IMR-90 (cell line): ENCODE measurements at regions not wholly inside any gene's neighbourhood (a gene's known extent, or its start where the extent isn't known, plus 50 kb on each side); places are given as distances from the start of the nearest gene placed in this dataset.

Source experiments
- ATAC-seq: fragments of 200-7000 bp; cut with Tn5 transposase; 2 replicates; pipeline ENCODE4 v1.9.1; 2020; ENCODE audit warnings: low read depth, mild to moderate bottlenecking, moderate library complexity
- BruUV-seq: library from RNA; stranded (reverse); fragments of 400-500 nt; replicated peaks from 2 replicates; lab custom pipeline; 2021; lab: Mats Ljungman, UMichigan
- CTCF ChIA-PET: fragments of 300-600 bp; formaldehyde crosslinking; extraction: SDS; loops from one replicate; lab custom pipeline; 2021; ENCODE audit warnings: antibody characterized with exemption; lab: Yijun Ruan, JAX
- POLR2A ChIA-PET: fragments of 300-600 bp; sonication (Branson Sonifier 250); formaldehyde crosslinking; loops from one replicate; lab custom pipeline; 2022; ENCODE audit warnings: antibody characterized with exemption; ENCODE audit not compliant: unreplicated experiment; lab: Charles Lee
- DNase-seq: peaks from one replicate; pipeline ENCODE4 v3.0.0; 2013
- H2AFZ ChIP-seq: replicated peaks from 2 replicates; pipeline ENCODE3; 2013; ENCODE audit warnings: low read length, mild to moderate bottlenecking; ENCODE audit not compliant: poor library complexity
- H2AK5ac ChIP-seq: 2 replicates; pipeline ENCODE4 v1.6.1; 2013; ENCODE audit warnings: low read depth, low read length, inconsistent platforms
- H2AK9ac ChIP-seq: replicated peaks from 2 replicates; pipeline ENCODE3; 2013; ENCODE audit warnings: mild to moderate bottlenecking, low read depth, low read length, moderate library complexity; ENCODE audit not compliant: poor library complexity
- H2BK120ac ChIP-seq: 2 replicates; pipeline ENCODE4 v1.6.1; 2013; ENCODE audit warnings: low read depth, low read length, inconsistent platforms
- H2BK15ac ChIP-seq: 3 replicates; pipeline ENCODE4 v1.6.1; 2013; ENCODE audit warnings: low read depth, low read length, inconsistent platforms
- H2BK20ac ChIP-seq: 2 replicates; pipeline ENCODE4 v1.6.1; 2013; ENCODE audit warnings: low read depth, mild to moderate bottlenecking, inconsistent platforms, low read length, moderate library complexity
- H2BK5ac ChIP-seq: 2 replicates; pipeline ENCODE4 v1.6.1; 2013; ENCODE audit warnings: mild to moderate bottlenecking, low read depth, low read length, inconsistent platforms; ENCODE audit not compliant: poor library complexity, severe bottlenecking
- H3K14ac ChIP-seq: replicated peaks from 2 replicates; pipeline ENCODE4 v1.6.1; 2013; ENCODE audit warnings: low read depth, low read length, inconsistent platforms
- H3K18ac ChIP-seq: 2 replicates; pipeline ENCODE4 v1.6.1; 2013; ENCODE audit warnings: low read depth, low read length, control low read depth
- H3K23ac ChIP-seq: 2 replicates; pipeline ENCODE4 v1.6.1; 2013; ENCODE audit warnings: low read depth, low read length, inconsistent platforms
- H3K27ac ChIP-seq: 2 replicates; pipeline ENCODE4 v1.5.1; 2013; ENCODE audit warnings: mild to moderate bottlenecking, control low read depth, low read length; ENCODE audit not compliant: insufficient read depth
- H3K27me3 ChIP-seq: 2 replicates; pipeline ENCODE4 v1.6.1; 2013; ENCODE audit warnings: low read length; ENCODE audit not compliant: control insufficient read depth, insufficient read depth
- H3K36me3 ChIP-seq: 2 replicates; pipeline ENCODE4 v1.6.1; 2013; ENCODE audit warnings: low read length, mixed read lengths; ENCODE audit not compliant: control insufficient read depth, insufficient read depth
- H3K4ac ChIP-seq: 2 replicates; pipeline ENCODE4 v1.6.1; 2013; ENCODE audit warnings: low read depth, low read length, inconsistent platforms
- H3K4me1 ChIP-seq: 2 replicates; pipeline ENCODE4 v1.6.1; 2013; ENCODE audit warnings: low read length, mixed read lengths; ENCODE audit not compliant: control insufficient read depth, insufficient read depth
- H3K4me2 ChIP-seq: 2 replicates; pipeline ENCODE4 v1.6.1; 2013; ENCODE audit warnings: low read depth, mild to moderate bottlenecking, control low read depth, low read length, moderate library complexity
- H3K4me3 ChIP-seq: 2 replicates; pipeline ENCODE4 v1.5.1; 2013; ENCODE audit warnings: low read depth, mild to moderate bottlenecking, control low read depth, low read length, moderate library complexity; ENCODE audit not compliant: insufficient read depth
- H3K56ac ChIP-seq: 2 replicates; pipeline ENCODE4 v1.6.1; 2013; ENCODE audit warnings: low read length, inconsistent platforms; ENCODE audit not compliant: insufficient read depth; ENCODE audit errors: extremely low read depth
- H3K79me1 ChIP-seq, 2 experiments: 2 replicates each; pipeline ENCODE4 v1.6.1; 2013; ENCODE audit warnings: low read length in 2 of 2, inconsistent platforms in 1 of 2, low read depth in 1 of 2
- H3K9ac ChIP-seq: 2 replicates; pipeline ENCODE4 v1.6.1; 2013; ENCODE audit warnings: low read depth, low read length, control low read depth
- H3K9me1 ChIP-seq: 2 replicates; pipeline ENCODE4 v1.6.1; 2013; ENCODE audit warnings: low read length, inconsistent platforms; ENCODE audit not compliant: insufficient read depth
- H3K9me3 ChIP-seq: 2 replicates; pipeline ENCODE4 v1.6.1; 2013; ENCODE audit warnings: low read length; ENCODE audit not compliant: control insufficient read depth, insufficient read depth
- H4K20me1 ChIP-seq: 2 replicates; pipeline ENCODE4 v1.6.1; 2013; ENCODE audit warnings: low read length, inconsistent platforms; ENCODE audit not compliant: insufficient read depth
- H4K5ac ChIP-seq: 2 replicates; pipeline ENCODE4 v1.6.1; 2013; ENCODE audit warnings: mild to moderate bottlenecking, low read depth, low read length, control low read depth
- H4K8ac ChIP-seq, 2 experiments: 2 replicates each; pipeline ENCODE4 v1.6.1; 2013; ENCODE audit warnings: low read depth in 2 of 2, low read length in 2 of 2, control low read depth in 1 of 2, inconsistent platforms in 1 of 2
- H4K91ac ChIP-seq: 2 replicates; pipeline ENCODE4 v1.6.1; 2013; ENCODE audit warnings: low read depth, low read length, inconsistent platforms; ENCODE audit not compliant: insufficient read depth
- BHLHE40 ChIP-seq: fragments of 150-350 bp; IDR thresholded peaks from 2 replicates; pipeline ENCODE4 v1.6.1; 2016; ENCODE audit warnings: mild to moderate bottlenecking, low read depth, low read length
- CEBPB ChIP-seq: IDR thresholded peaks from 2 replicates; pipeline ENCODE4 v1.6.1; 2012; ENCODE audit warnings: low read depth, low read length, improper control_type of control experiment
- CHD1 ChIP-seq: IDR thresholded peaks from 2 replicates; pipeline ENCODE4 v1.6.1; 2012; ENCODE audit warnings: low read depth, low read length, improper control_type of control experiment
- CTCF ChIP-seq: conservative IDR thresholded peaks from 2 replicates; pipeline ENCODE4 v1.5.1; 2012; ENCODE audit warnings: mild to moderate bottlenecking, low read depth, low read length, improper control_type of control experiment
- MXI1 ChIP-seq: IDR thresholded peaks from 2 replicates; pipeline ENCODE4 v1.6.1; 2012; ENCODE audit warnings: low read depth, mild to moderate bottlenecking, low read length, moderate library complexity, borderline replicate concordance
- RCOR1 ChIP-seq: IDR thresholded peaks from 2 replicates; pipeline ENCODE4 v1.6.1; 2012; ENCODE audit warnings: mild to moderate bottlenecking, low read length, improper control_type of control experiment; ENCODE audit not compliant: insufficient replicate concordance
- RFX5 ChIP-seq: IDR thresholded peaks from 2 replicates; pipeline ENCODE4 v1.8.0; 2012; ENCODE audit warnings: low read depth, mild to moderate bottlenecking, low read length, moderate library complexity
- SMC3 ChIP-seq: fragments of 150-350 bp; IDR thresholded peaks from 2 replicates; pipeline ENCODE4 v1.6.1; 2016; ENCODE audit warnings: low read depth, mild to moderate bottlenecking, antibody characterized with exemption, low read length, moderate library complexity
- USF2 ChIP-seq: fragments of 150-350 bp; IDR thresholded peaks from 2 replicates; pipeline ENCODE4 v1.6.1; 2017; ENCODE audit warnings: mild to moderate bottlenecking, antibody characterized with exemption, low read length, low read depth
- WGBS, 2 experiments: methylation state at CpG; one replicate each; pipeline versions ENCODE4 v1.1.5 to v1.1.7; 2013; ENCODE audit warnings: missing lambda C conversion rate in 2 of 2; ENCODE audit not compliant: insufficient read length in 1 of 2; ENCODE audit errors: extremely low coverage in 2 of 2; 5-methylcytosine and 5-hydroxymethylcytosine counted together
- dilution Hi-C: fragments of 300-500 bp; cut with HindIII; formaldehyde crosslinking; loops from one replicate; pipeline ENCODE4 v1.14.3; 2018; ENCODE audit warnings: low sequenced_read_pairs; ENCODE audit not compliant: unreplicated experiment
- in situ Hi-C: fragments of 300-500 bp; cut with MboI; formaldehyde crosslinking; loops from 3 replicates; pipeline ENCODE4 v1.14.3; 2019; ENCODE audit warnings: low sequenced_read_pairs, inconsistent platforms, mixed read lengths
- intact Hi-C: fragments of 100-400 bp; cut with micrococcal nuclease; formaldehyde crosslinking; loops from 2 replicates; pipeline ENCODE4 v1.10.0; 2022

GRCh38 chr10:33396938-33397337 is 62.5 kb upstream of the NRP1 start:
- DNase-seq, result no peak
- H4K8ac ChIP-seq, result no peak overlapping the region
- ATAC-seq, result no peak
- H3K4me3 ChIP-seq, result no peak overlapping the region
- H2AK9ac ChIP-seq, result no peak overlapping the region
- H3K23ac ChIP-seq, result no peak overlapping the region
- BruUV-seq, result no TSS peak
- H3K9ac ChIP-seq, result no peak overlapping the region
- no CpG with 5 or more reads among the region's 1 CpG for WGBS, 2 experiments
- H3K4me1 ChIP-seq, result no peaks in the 10 kb centered on the region
- H3K4me2 ChIP-seq, result no peak overlapping the region
- dilution Hi-C loops, result no loop called here
- H3K56ac ChIP-seq, result no peak overlapping the region
- H3K9me3 ChIP-seq, result peaks cover 9% of the 10 kb centered on the region
- no peak overlapping the region for H3K27ac ChIP-seq
- no peaks in the 10 kb centered on the region for H4K20me1 ChIP-seq
- intact Hi-C loops, result no loop called here
- no peak overlapping the region for H3K14ac ChIP-seq
- in situ Hi-C loops, result no loop called here
- no peak overlapping the region for H2BK5ac ChIP-seq
- no peak overlapping the region for H3K4ac ChIP-seq
- H2BK120ac ChIP-seq, result no peak overlapping the region
- ChIA-PET POLR2A (no interaction called here), CTCF (no interaction called here)
- no peaks in the 10 kb centered on the region for H3K9me1 ChIP-seq
- H2AK5ac ChIP-seq, result no peak overlapping the region
- H4K91ac ChIP-seq, result no peak overlapping the region
- no peaks in the 10 kb centered on the region for H3K36me3 ChIP-seq
- TF ChIP-seq USF2 (no peak), CEBPB (no peak), BHLHE40 (no peak), CHD1 (no peak), CTCF (no peak), SMC3 (no peak), RFX5 (no peak), MXI1 (no peak), RCOR1 (no peak)
- peaks cover 7% of the 10 kb centered on the region for H3K27me3 ChIP-seq
- no peak overlapping the region for H2BK15ac ChIP-seq
- H3K79me1 ChIP-seq, result no peaks in the 10 kb centered on the region
- H2BK20ac ChIP-seq, result no peak overlapping the region
- H4K5ac ChIP-seq, result no peak overlapping the region
- no peak overlapping the region for H2AFZ ChIP-seq
- H3K18ac ChIP-seq, result no peak overlapping the region
